ENCODE measurements at regions not wholly inside any gene's neighbourhood (a gene's known extent, or its start where the extent isn't known, plus 50 kb on each side); places are given as distances from the start of the nearest gene placed in this dataset.

DNA sequence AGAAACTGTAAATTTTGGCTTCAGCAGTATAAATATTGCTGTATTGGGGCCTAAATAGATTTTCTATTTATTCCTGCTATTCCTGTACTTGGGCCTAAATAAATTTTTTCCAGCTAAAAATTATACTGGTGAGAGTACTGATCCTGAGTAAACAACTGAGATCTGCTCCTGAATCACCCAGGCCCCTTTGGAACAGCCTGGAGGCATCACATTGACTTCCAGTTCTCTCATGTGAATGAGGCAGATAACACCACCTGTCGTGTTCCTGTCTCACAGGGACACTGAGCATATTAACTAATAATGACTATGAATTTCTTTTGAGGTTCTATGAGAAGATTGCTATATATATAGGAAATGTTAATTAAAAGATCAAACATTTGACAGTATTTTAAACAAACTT is 119.5 kb upstream of the PLCXD3 start:
- DNase-seq (ENCODE audit: insufficient read length) (no peak), FAIRE-seq (no peak)
- TF ChIP-seq POLR2AphosphoS5 (IDR thresholded peaks at IDR 0.05; ENCODE audit: low read depth, low read length) (no peak), POLR2A (IDR thresholded peaks at IDR 0.05; ENCODE audit: low read depth, low read length) (no peak), TAF1 (IDR thresholded peaks at IDR 0.05; ENCODE audit: borderline replicate concordance, low read depth, low read length) (no peak)

DNA sequence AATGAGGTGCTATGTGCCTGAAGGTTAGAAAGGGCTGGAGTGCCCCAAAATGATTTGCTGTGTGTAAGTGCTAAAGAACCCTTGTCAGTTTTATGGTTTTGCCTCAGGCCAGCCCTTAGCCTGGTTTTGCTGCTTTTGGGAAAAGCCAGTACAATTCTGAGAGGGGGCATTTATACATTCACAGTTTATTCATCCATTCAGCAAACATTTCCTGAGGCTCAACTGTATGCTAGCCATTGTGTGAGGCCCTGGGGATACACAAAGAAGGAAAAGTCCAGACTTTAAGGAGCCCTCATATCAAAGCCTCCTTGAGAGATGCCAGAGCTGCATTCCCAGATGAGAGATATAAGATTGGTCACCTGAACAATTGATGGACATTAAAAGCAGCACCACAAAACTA is 115.2 kb upstream of the PLCXD3 start:
- FAIRE-seq (no peak), DNase-seq (ENCODE audit: insufficient read length) (no peak)
- TF ChIP-seq POLR2A (IDR thresholded peaks at IDR 0.05; ENCODE audit: low read depth, low read length) (no peak), POLR2AphosphoS5 (IDR thresholded peaks at IDR 0.05; ENCODE audit: low read depth, low read length) (no peak), TAF1 (IDR thresholded peaks at IDR 0.05; ENCODE audit: borderline replicate concordance, low read depth, low read length) (no peak)

DNA sequence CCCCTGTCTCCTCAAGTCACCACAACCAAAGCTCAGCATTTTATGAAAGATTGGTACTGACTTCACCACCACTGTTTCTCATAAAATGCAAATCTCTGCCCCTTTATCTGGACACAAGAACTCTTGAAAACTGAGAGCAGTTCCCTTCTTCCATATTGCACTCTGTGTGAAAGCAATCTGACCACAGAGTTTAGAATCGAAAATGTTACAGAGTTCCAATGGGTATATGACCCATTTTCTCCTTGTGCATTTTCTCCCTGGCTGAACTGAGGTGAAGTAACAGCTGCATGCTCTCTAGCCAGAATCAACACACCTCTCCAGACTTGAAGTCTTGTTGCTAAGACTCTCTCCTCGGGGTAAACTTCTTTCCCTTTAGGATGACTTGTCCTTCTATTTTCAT is 111.0 kb upstream of the PLCXD3 start:
- no peak for FAIRE-seq
- no peak for TF ChIP-seq POLR2AphosphoS5 (IDR thresholded peaks at IDR 0.05; ENCODE audit: low read depth, low read length)
- TF ChIP-seq TAF1 (IDR thresholded peaks at IDR 0.05; ENCODE audit: borderline replicate concordance, low read depth, low read length): no peak
- no peak for TF ChIP-seq POLR2A (IDR thresholded peaks at IDR 0.05; ENCODE audit: low read depth, low read length)
- DNase-seq (ENCODE audit: insufficient read length): no peak

DNA sequence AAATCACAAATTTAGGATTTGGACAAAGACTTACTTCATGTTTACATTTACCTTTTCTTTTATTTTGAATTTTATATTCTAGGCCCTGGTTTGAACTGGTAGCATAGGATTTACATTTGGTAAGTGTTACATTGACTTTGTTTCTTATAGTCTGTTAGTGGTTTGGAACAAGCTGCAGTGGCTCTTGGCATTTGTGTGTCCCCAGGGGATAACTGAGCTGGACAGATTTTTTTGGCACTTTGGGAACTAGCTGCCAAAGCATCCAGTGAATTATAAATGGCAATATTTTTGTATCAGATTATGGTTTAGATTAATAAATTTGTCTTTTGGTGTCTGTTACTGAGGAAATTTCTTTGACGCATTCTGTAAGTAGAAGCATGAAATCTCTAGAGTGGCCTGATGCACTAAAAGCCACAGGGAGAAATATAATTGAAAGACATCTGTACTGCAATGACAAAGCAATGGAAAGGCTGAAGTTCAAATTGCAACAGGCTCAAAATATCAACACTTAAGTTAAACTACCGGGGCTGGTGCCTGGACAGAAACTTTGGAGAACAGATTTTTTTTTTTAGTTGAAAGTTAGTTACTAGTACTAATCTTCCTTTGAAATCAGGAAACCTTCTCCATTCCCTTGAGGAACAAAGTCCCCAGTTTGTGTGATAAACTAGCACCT is 107.6 kb upstream of the PLCXD3 start:
- FAIRE-seq (no peak), DNase-seq (ENCODE audit: insufficient read length) (no peak)
- no peak for TF ChIP-seq POLR2A (IDR thresholded peaks at IDR 0.05; ENCODE audit: low read depth, low read length)
- no peak for TF ChIP-seq TAF1 (IDR thresholded peaks at IDR 0.05; ENCODE audit: borderline replicate concordance, low read depth, low read length)
- TF ChIP-seq POLR2AphosphoS5 (IDR thresholded peaks at IDR 0.05; ENCODE audit: low read depth, low read length): no peak

DNA sequence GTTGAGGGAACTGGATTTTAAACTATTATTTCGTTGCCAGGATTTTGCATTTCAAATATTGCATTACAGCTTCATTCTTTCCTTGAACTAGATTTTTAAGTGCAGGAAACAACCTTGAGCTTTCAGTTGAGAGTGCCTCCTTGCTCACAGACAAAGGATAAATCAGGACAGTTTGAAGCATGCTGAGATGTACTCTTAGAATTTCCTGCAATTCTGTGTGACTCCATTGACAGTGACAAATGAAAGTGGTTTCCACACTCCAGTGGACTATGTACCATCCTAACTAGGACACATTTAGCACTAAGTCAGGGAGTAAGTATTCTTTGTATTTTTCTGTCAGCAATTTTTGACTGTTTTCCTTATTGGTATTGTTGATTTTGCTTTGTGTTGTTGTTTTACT is 100.0 kb upstream of the PLCXD3 start:
- TF ChIP-seq TAF1 (IDR thresholded peaks at IDR 0.05; ENCODE audit: borderline replicate concordance, low read depth, low read length) (no peak), POLR2A (IDR thresholded peaks at IDR 0.05; ENCODE audit: low read depth, low read length) (no peak)
- FAIRE-seq (no peak), DNase-seq (ENCODE audit: insufficient read length) (no peak)

DNA sequence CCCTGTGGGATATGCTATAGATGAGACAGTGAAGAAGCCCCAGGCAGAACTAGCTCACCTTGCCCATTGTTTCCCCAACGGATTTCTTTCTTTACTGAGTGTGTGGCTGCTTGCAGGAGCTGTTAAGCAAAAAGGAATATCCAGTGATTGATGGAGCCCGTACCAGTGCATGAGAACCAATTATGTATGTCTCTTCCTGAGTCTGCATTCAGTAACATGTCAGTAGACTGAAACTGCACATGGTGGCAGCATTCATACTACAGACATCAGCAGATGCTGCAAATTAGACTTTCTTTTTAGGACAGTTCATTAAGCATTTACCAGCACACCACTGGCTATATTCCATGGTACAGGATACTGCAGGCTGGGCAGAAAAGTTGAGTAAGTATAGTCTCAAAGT is 90.3 kb upstream of the PLCXD3 start:
- no peak for FAIRE-seq
- TF ChIP-seq POLR2AphosphoS5 (IDR thresholded peaks at IDR 0.05; ENCODE audit: low read depth, low read length) (no peak), TAF1 (IDR thresholded peaks at IDR 0.05; ENCODE audit: borderline replicate concordance, low read depth, low read length) (no peak), POLR2A (IDR thresholded peaks at IDR 0.05; ENCODE audit: low read depth, low read length) (no peak)
- no peak for DNase-seq (ENCODE audit: insufficient read length)

DNA sequence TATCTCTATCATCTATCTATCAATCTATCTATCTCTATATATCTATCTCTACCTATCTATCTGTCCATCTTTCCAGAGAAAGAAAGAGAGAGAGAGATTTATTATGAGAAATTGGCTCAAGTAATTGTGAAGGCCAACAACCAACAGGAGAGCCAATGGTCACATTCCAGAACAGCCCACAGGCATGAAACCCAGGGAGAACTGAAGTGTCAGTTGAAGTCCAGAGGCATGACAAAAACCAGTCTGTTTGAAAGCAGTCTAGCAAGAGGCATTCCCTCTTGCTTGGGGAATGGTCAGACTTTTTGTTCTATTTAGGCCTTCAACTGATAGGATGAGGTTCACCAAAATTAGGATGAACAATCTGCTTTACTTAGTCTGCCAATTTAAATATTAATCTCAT is 87.6 kb upstream of the PLCXD3 start:
- FAIRE-seq: no peak
- TF ChIP-seq POLR2A (IDR thresholded peaks at IDR 0.05; ENCODE audit: low read depth, low read length): no peak
- no peak for TF ChIP-seq POLR2AphosphoS5 (IDR thresholded peaks at IDR 0.05; ENCODE audit: low read depth, low read length)
- no peak for TF ChIP-seq TAF1 (IDR thresholded peaks at IDR 0.05; ENCODE audit: borderline replicate concordance, low read depth, low read length)
- DNase-seq (ENCODE audit: insufficient read length): no peak

DNA sequence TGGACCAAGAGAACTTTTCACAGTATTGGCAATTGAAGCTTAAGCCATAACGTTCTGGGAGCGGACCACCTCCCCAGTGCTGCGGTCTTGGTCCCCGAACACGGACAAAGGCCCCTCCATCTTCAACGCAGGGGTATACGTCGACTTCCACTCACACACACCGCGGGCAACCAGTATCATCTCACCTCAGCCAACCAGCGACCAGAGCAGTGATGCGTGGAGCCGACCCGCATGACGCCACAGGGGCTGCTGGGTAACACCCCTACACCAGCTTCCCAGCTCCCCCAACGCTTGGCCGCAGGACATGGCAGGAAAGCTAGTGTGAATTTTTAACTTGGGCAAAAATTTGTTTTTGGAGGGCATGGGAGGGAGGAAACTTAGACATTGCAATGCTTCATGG is 77.3 kb upstream of the PLCXD3 start:
- DNase-seq (ENCODE audit: insufficient read length): no peak
- FAIRE-seq: no peak
- no peak for TF ChIP-seq POLR2A (IDR thresholded peaks at IDR 0.05; ENCODE audit: low read depth, low read length)
- no peak for TF ChIP-seq POLR2AphosphoS5 (IDR thresholded peaks at IDR 0.05; ENCODE audit: low read depth, low read length)
- TF ChIP-seq TAF1 (IDR thresholded peaks at IDR 0.05; ENCODE audit: borderline replicate concordance, low read depth, low read length): no peak

DNA sequence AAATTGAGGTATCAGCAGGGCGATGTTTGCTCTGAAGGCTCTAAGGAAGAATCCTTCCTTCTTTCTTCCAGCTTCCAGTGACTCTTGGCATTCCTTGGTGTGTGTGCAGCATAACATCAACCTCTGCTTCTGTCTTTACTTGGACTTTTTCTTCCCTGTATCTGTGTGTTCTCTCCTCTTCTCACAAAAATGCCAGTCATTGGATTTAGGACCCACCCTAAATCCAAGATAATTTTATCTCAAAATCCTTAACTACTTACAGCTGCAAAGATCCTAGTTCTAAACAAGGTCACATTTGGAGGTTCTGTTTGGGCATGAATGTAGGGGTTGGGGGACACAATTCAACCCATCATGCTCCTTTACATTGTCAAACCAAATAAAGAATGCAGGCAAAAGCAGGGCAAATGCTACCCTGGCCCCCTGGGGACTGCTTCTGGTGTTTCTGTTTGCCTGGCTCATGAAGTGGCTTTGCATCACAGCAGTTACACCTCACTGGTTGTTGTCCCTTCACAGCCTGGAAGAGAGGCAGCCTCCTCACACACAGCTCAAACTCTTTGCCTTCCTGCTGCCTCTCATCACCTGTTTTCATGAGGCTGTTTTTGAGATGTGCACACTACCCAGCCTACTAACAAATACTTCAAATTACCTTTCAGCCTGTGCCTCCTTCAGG is 64.8 kb upstream of the PLCXD3 start:
- no peak for TF ChIP-seq POLR2AphosphoS5 (IDR thresholded peaks at IDR 0.05; ENCODE audit: low read depth, low read length)
- TF ChIP-seq TAF1 (IDR thresholded peaks at IDR 0.05; ENCODE audit: borderline replicate concordance, low read depth, low read length): no peak
- no peak for TF ChIP-seq POLR2A (IDR thresholded peaks at IDR 0.05; ENCODE audit: low read depth, low read length)
- DNase-seq (ENCODE audit: insufficient read length): no peak
- FAIRE-seq: no peak

DNA sequence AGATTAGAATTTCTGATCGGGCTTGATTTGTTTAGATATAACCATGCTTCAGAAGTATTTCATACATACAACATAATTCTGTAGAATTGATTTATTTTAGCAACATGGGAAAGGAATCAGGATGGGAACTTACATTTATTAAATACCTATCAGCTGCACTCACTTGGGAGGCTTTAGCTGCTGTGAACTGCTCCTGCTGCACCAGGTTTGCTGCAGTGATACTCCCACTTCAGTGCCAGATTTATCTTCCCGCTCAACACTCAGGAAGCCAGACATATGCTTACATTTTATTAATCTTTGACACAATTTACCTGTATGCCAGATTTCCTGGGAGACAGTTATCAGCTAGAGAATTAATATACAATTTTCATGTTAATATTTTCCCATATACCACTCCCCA is 64.0 kb upstream of the PLCXD3 start:
- DNase-seq (ENCODE audit: insufficient read length) (no peak), FAIRE-seq (no peak)
- no peak for TF ChIP-seq POLR2A (IDR thresholded peaks at IDR 0.05; ENCODE audit: low read depth, low read length)
- TF ChIP-seq POLR2AphosphoS5 (IDR thresholded peaks at IDR 0.05; ENCODE audit: low read depth, low read length): no peak
- TF ChIP-seq TAF1 (IDR thresholded peaks at IDR 0.05; ENCODE audit: borderline replicate concordance, low read depth, low read length): no peak
